Uterus (tissue), 3 donors: ENCODE measurements at regions not wholly inside any gene's neighbourhood (a gene's known extent, or its start where the extent isn't known, plus 50 kb on each side); places are given as distances from the start of the nearest gene placed in this dataset.

Experiments used
- DNase-seq, 2 donors: peaks; one replicate each; pipeline ENCODE4 v3.0.0-alpha.2; 2019 to 2020
- H3K27ac ChIP-seq, 2 donors: fragments of 200-600 bp; sonication (generic); 1 replicate in 1 of 2; 2 replicates in 1 of 2; pipeline ENCODE4 v1.5.1; 2016 to 2018
- H3K27me3 ChIP-seq, 2 donors: fragments of 200-600 bp; sonication (generic); one replicate each; pipeline ENCODE4 v1.5.1; 2018 to 2019; ENCODE audit warnings: control low read depth in 1 of 2
- H3K36me3 ChIP-seq, 2 donors: fragments of 200-600 bp; sonication (generic); one replicate each; pipeline ENCODE4 v1.5.1; 2019; ENCODE audit warnings: control low read depth in 1 of 2
- H3K4me1 ChIP-seq, 2 donors: fragments of 200-600 bp; sonication (generic); one replicate each; pipeline ENCODE4 v1.5.1; 2018 to 2019; ENCODE audit warnings: control low read depth in 1 of 2
- H3K4me3 ChIP-seq, 2 donors: fragments of 200-600 bp; sonication (generic); 1 replicate in 1 of 2; 2 replicates in 1 of 2; pipeline ENCODE4 v1.5.1; 2018 to 2019; ENCODE audit warnings: mild to moderate bottlenecking in 1 of 2
- H3K9me3 ChIP-seq, 2 donors: fragments of 200-600 bp; sonication (generic); one replicate each; pipeline ENCODE4 v1.5.1; 2019; ENCODE audit warnings: control low read depth in 1 of 2
- CTCF ChIP-seq, 4 experiments: fragments of 200-600 bp in 2 of 4; fragments of 450-650 bp in 2 of 4; sonication (generic) in 2 of 4; IDR thresholded peaks; one replicate each; pipeline ENCODE4 v1.5.1; 2016 to 2019; ENCODE audit warnings: antibody characterized with exemption in 4 of 4, mild to moderate bottlenecking in 2 of 4, moderate library complexity in 1 of 4
- POLR2A ChIP-seq, 2 donors: fragments of 450-650 bp; IDR thresholded peaks; one replicate each; pipeline ENCODE4 v1.6.1; 2016; ENCODE audit warnings: antibody characterized with exemption in 2 of 2, mild to moderate bottlenecking in 1 of 2, moderate library complexity in 1 of 2
- intact Hi-C: fragments of 100-400 bp; cut with DNase I; formaldehyde crosslinking; loops from one replicate; pipeline ENCODE4 v1.15.1; 2023; ENCODE audit warnings: low total_unique reads
- donor health status: DM: yes; HTN: yes; CAD: no.

- no peak overlapping the region for H3K4me3 ChIP-seq
- H3K27me3 ChIP-seq = no peaks in the 10 kb centered on the region
- no peak overlapping the region for H3K27ac ChIP-seq
- intact Hi-C loops = no loop called here
- no peaks in the 10 kb centered on the region for H3K36me3 ChIP-seq
- no peaks in the 10 kb centered on the region for H3K9me3 ChIP-seq
- no peaks in the 10 kb centered on the region for H3K4me1 ChIP-seq
- DNase-seq = no peak
- TF ChIP-seq POLR2A (IDR thresholded peaks at IDR 0.05) (no peak), CTCF (IDR thresholded peaks at IDR 0.05) (no peak)
Measured at GRCh38 chr18:77559274-77559910, 309.7 kb downstream of the GALR1 start.

- TF ChIP-seq POLR2A (IDR thresholded peaks at IDR 0.05) = no peak
- TF ChIP-seq CTCF (IDR thresholded peaks at IDR 0.05) = no peak
- no peak for DNase-seq
- intact Hi-C loops = no loop called here
- Histone ChIP-seq H3K27me3 (no peaks in the 10 kb centered on the region), H3K4me3 (no peak overlapping the region), H3K4me1 (no peaks in the 10 kb centered on the region), H3K9me3 (no peaks in the 10 kb centered on the region), H3K36me3 (no peaks in the 10 kb centered on the region), H3K27ac (no peak overlapping the region)
Measured at GRCh38 chr18:77560341-77560992, 310.8 kb downstream of the GALR1 start.

- Histone ChIP-seq H3K27me3 (no peaks in the 10 kb centered on the region), H3K36me3 (no peaks in the 10 kb centered on the region), H3K9me3 (no peaks in the 10 kb centered on the region), H3K27ac (no peak overlapping the region), H3K4me3 (no peak overlapping the region), H3K4me1 (no peaks in the 10 kb centered on the region)
- TF ChIP-seq CTCF (IDR thresholded peaks at IDR 0.05) (no peak), POLR2A (IDR thresholded peaks at IDR 0.05) (no peak)
- intact Hi-C loops = no loop called here
- no peak for DNase-seq
Measured at GRCh38 chr18:77566604-77567003, 317.0 kb downstream of the GALR1 start.

GRCh38 chr18:77567205-77567604, 317.6 kb downstream of the GALR1 start:
- H3K9me3 ChIP-seq = no peaks in the 10 kb centered on the region
- H3K27me3 ChIP-seq = no peaks in the 10 kb centered on the region
- intact Hi-C loops = no loop called here
- no peaks in the 10 kb centered on the region for H3K36me3 ChIP-seq
- no peak overlapping the region for H3K27ac ChIP-seq
- H3K4me1 ChIP-seq = no peaks in the 10 kb centered on the region
- no peak overlapping the region for H3K4me3 ChIP-seq
- TF ChIP-seq POLR2A (IDR thresholded peaks at IDR 0.05) (no peak), CTCF (IDR thresholded peaks at IDR 0.05) (no peak)
- no peak for DNase-seq

GRCh38 chr18:77571743-77572142, 322.1 kb downstream of the GALR1 start:
- no peaks in the 10 kb centered on the region for H3K4me1 ChIP-seq
- intact Hi-C loops = no loop called here
- no peaks in the 10 kb centered on the region for H3K36me3 ChIP-seq
- no peak overlapping the region for H3K27ac ChIP-seq
- H3K4me3 ChIP-seq = no peak overlapping the region
- TF ChIP-seq CTCF (IDR thresholded peaks at IDR 0.05) (no peak), POLR2A (IDR thresholded peaks at IDR 0.05) (no peak)
- DNase-seq = no peak
- no peaks in the 10 kb centered on the region for H3K9me3 ChIP-seq
- H3K27me3 ChIP-seq = no peaks in the 10 kb centered on the region
